Coronary artery (tissue), 2 donors: ENCODE measurements at regions not wholly inside any gene's neighbourhood (a gene's known extent, or its start where the extent isn't known, plus 50 kb on each side); places are given as distances from the start of the nearest gene placed in this dataset.

Source experiments
- DNase-seq: peaks from one replicate; pipeline ENCODE4 v3.0.0-alpha.2; 2017; ENCODE audit warnings: low spot score
- H3K27ac ChIP-seq, 2 donors: fragments of 200-600 bp; sonication (generic); one replicate each; pipeline ENCODE4 v1.5.1; 2016 to 2019
- H3K4me3 ChIP-seq: fragments of 200-600 bp; sonication (generic); 2 replicates; pipeline ENCODE4 v1.5.1; 2016; ENCODE audit warnings: mild to moderate bottlenecking, moderate library complexity
- TF ChIP-seq, protein P1 (sequence below): fragments of 200-600 bp; sonication (generic); IDR thresholded peaks from one replicate; pipeline ENCODE4 v1.5.1; 2019; ENCODE audit warnings: antibody characterized with exemption

DNA sequence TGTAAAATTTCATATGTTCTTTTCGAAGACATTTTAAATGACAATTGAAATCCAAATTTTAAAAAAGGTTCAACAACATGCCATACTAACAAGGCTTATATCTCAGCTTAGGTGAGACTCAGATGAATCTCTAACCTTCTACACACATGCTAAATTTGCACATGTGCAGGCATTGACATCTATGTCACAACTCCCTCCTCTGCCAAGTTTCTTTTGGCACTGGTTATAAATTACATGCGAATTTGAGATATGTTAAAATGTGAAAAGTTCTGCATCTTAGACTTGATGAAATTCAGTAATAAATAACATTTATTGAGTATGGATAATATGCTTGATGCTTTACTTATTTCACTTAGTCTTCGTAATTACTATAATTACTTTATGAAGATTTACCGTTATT lies 234.3 kb downstream of the TLE4 start:
- Histone ChIP-seq H3K27ac (no peak overlapping the region), H3K4me3 (no peak overlapping the region)
- DNase-seq: no peak
- TF ChIP-seq, protein P1, sequence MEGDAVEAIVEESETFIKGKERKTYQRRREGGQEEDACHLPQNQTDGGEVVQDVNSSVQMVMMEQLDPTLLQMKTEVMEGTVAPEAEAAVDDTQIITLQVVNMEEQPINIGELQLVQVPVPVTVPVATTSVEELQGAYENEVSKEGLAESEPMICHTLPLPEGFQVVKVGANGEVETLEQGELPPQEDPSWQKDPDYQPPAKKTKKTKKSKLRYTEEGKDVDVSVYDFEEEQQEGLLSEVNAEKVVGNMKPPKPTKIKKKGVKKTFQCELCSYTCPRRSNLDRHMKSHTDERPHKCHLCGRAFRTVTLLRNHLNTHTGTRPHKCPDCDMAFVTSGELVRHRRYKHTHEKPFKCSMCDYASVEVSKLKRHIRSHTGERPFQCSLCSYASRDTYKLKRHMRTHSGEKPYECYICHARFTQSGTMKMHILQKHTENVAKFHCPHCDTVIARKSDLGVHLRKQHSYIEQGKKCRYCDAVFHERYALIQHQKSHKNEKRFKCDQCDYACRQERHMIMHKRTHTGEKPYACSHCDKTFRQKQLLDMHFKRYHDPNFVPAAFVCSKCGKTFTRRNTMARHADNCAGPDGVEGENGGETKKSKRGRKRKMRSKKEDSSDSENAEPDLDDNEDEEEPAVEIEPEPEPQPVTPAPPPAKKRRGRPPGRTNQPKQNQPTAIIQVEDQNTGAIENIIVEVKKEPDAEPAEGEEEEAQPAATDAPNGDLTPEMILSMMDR: no peak

DNA sequence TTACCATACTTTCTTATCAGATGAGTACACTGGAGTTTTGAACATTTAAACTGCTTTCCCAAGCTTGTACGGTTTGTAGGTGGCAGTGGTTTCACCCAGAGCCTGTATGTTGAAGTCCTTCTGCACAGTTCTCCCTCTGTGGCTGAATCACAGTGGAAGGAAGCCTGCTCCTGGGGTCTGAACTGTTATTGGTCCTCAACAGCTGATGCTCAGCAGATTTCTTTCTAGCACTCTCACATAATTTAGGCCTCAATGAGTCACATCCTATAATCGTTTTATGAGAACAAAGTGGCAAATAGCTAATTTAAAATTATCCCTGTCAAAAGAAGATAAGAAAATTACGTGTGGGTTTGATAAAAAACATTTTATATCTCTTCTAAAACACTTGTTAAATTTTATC lies 229.7 kb downstream of the TLE4 start:
- TF ChIP-seq, protein P1: no peak

DNA sequence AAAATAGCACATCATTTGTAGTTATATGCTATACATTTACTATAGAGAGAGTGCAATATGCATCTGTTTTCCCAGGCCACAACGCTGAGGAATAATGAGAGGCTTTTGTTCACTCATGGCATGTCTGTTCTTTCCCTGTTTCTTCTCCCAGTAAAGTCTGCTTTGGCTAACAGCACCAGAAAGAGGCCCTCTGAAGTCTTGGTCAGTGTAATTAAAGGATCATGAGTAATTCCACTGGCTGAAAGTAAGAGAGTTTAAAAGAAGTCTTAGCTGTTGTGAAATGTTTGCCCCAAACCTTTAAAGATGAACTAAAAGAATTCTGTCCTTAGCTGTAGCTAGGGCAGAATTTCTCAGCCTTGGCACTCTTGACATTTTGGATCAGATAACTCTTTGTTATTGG lies 228.8 kb downstream of the TLE4 start:
- Histone ChIP-seq H3K4me3 (no peak overlapping the region), H3K27ac (peak overlapping the region in 1 of 2 donors; percentile 18)
- DNase-seq: no peak
- TF ChIP-seq, protein P1: no peak

More for the DNA sequence above, 229.7 kb downstream of the TLE4 start:
- Histone ChIP-seq H3K4me3 (no peak overlapping the region), H3K27ac (no peak overlapping the region)
- DNase-seq: no peak

DNA sequence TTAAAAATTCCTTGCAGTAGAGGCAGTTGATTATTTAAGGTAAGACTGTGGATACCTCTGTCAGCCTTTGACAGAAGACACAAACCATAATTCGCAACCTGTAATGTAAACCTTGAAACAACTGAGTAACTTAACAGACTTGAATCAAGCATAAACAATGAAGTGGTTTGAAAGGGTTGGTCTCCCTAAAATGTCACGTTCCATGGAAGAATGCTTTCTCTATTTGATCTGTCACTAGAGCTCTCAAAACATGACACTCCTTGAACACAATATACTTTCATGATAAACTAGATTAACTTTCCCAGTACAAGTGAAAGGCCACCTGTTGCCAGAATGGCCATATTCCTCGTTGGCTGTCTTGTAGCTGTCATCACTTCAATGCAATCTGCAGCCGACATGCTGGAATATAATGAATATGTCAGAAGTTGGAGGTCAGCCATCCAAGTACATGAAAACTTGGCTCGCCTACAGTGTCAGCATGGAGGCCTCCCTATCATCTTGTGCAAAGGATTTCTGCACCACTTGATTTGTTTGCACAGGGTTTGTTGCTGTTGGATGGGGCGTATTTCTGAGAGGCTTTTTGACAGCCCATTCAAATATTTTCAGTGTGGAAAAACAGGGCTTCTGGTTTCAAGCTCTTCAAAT lies 228.0 kb downstream of the TLE4 start:
- TF ChIP-seq, protein P1: no peak
- no peak for DNase-seq

DNA sequence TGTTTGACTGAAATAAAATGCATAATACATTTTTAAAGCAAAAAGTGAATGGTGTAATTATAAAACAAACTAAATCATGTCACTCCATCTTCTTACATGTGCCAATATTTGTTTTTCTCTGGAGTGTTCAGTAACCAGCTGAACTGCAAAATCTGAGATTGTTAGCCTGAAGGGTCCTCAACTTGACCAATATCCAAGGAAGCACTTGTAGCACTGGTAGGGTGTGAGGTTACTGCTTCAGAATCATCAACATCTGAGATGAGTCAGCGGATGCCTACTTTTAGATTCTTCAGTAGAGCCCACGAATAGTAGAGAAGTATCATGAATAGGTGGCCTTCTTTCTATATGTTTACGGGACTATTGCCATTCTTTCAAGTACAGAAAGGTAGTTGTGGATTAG lies 226.7 kb downstream of the TLE4 start:
- Histone ChIP-seq H3K27ac (no peak overlapping the region), H3K4me3 (no peak overlapping the region)
- no peak for DNase-seq
- TF ChIP-seq, protein P1: no peak

More for the DNA sequence above, 228.0 kb downstream of the TLE4 start:
- Histone ChIP-seq H3K4me3 (no peak overlapping the region), H3K27ac (no peak overlapping the region)

DNA sequence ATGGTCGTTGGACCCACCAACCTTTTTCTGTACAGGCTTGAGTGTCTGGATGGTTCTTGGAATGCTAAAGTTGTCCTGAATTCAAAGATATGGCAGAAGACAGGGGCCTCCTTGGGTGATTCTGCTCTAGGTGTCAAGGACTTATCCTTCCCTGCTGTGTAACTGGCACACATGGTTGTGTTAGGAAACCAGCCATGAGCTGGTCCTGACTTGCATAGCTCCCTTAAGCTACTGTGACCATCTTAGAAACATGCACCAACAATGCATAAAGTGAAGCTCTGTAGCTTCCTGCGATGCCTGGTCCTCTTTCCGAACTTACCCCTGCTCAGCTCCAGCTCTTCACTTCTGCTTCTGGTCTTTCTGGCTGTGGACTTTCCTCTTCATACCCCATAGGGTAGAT lies 224.6 kb downstream of the TLE4 start:
- H3K4me3 ChIP-seq: no peak overlapping the region

DNA sequence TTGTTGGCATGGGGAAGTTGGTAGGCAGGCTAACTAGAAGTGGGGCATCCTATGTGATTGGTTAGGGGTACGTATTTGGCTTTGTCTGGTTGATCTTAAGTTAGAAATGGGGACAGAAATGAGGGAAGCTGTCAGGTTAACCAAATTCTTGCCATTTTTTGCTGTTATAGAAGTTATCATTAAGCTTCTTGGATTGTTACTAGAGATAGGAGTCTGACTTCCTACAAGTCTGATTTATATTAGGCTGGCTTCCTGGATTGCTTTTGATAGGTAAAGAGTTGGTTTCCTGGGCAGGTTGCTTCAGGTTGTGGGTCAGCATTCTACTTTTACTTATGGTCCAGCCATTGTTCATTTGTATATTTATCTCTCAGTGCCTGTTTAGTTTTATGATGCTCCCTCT lies 216.9 kb downstream of the TLE4 start:
- DNase-seq: no peak
- TF ChIP-seq, protein P1: no peak
- H3K27ac ChIP-seq: no peak overlapping the region
- H3K4me3 ChIP-seq: no peak overlapping the region

More for the DNA sequence above, 224.6 kb downstream of the TLE4 start:
- no peak overlapping the region for H3K27ac ChIP-seq
- no peak for DNase-seq
- TF ChIP-seq, protein P1: no peak
